ENCODE measurements at regions not wholly inside any gene's neighbourhood (a gene's known extent, or its start where the extent isn't known, plus 50 kb on each side); places are given as distances from the start of the nearest gene placed in this dataset.

DNA sequence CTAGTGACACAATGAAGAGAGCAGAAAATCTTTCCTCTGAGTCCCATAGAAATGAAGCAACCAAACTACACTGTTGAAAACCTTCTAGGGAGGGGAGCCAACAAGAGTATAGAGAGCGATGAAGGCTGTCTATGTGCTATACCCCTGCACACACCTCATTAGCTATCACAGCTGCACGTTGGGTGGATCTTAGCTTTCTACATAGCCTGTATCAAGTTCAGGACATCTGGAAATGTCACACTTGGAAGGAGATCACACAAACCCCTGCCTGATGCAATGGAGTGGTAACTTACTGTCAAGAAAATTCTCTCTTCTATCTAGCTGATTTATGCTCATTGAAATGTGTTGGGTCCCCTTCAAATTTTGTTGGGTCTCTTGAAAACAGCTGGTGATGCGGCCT, 127.0 kb upstream of the NTRK2 start:
- TF ChIP-seq, protein P1, sequence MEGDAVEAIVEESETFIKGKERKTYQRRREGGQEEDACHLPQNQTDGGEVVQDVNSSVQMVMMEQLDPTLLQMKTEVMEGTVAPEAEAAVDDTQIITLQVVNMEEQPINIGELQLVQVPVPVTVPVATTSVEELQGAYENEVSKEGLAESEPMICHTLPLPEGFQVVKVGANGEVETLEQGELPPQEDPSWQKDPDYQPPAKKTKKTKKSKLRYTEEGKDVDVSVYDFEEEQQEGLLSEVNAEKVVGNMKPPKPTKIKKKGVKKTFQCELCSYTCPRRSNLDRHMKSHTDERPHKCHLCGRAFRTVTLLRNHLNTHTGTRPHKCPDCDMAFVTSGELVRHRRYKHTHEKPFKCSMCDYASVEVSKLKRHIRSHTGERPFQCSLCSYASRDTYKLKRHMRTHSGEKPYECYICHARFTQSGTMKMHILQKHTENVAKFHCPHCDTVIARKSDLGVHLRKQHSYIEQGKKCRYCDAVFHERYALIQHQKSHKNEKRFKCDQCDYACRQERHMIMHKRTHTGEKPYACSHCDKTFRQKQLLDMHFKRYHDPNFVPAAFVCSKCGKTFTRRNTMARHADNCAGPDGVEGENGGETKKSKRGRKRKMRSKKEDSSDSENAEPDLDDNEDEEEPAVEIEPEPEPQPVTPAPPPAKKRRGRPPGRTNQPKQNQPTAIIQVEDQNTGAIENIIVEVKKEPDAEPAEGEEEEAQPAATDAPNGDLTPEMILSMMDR (IDR thresholded peaks at IDR 0.05; ENCODE audit: poor library complexity) = no peak
- no peak for TF ChIP-seq EZH2 (IDR thresholded peaks at IDR 0.05; ENCODE audit: borderline replicate concordance)
